ENCODE measurements at regions not wholly inside any gene's neighbourhood (a gene's known extent, or its start where the extent isn't known, plus 50 kb on each side); places are given as distances from the start of the nearest gene placed in this dataset.

DNA sequence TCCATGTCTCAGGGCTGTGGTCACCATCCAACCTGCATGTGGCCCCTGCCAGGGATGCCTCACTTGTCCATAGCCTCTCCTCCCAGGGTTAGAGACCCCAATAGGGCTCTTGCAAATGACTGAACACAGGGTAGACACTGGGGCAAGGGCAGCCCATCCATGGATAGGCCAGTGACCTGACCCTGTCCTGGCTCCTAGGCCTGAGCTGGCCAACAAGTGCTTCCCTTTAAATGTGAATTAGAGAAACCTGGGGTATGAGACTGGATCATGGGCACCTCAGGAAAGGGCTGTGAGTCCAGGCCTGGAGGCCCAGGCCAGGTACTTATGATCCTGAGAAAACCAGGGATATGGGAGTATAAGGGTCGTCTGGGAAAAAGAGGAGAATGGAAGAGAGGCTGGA lies 64.5 kb downstream of the COPS8 start:
- DNase-seq: no peak

DNA sequence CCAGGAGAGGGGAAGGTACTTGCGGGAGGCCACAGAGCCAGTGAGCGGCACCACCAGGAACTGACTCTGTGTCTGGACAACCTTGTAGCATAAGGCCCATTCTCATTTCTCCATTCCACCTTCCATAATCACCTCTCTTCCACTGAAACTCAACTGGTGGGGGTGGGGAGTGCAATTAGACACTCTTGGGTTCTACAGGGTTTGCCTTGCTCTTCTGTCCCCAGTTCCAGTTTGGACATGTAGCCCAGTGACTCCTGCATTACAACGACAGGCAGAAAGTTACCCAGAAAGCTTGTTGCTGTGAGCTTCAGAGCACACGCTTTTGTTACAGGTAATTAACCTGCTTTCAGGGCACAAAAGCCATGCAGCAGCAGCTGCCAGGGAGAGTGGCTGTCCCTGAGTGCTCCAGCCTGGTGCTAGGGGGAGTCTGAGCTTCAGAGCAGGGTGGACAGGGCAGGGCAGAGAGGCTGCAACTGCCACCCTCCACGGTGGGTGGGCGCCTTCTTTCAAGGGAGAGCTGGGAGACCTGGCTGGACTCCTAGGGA lies 65.2 kb downstream of the COPS8 start:
- DNase-seq: no peak

DNA sequence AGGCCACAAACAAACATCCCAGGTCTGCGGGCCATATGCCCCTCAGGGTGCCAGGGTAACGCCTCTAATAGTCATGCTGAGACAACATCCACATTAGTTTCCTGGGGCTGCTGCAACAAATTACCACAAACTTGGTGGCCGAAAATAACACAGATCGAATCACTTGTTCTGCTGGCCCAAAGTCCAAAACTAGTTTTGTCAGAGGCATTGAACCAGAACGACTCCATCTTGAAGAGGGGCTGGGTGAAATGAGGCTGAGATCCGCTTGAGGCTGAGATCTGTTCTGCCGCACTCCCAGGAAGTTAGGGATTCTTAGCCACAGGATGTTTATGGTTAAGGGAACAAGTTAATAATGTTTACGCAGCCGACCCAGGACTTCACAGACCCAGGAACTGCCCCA lies 66.7 kb downstream of the COPS8 start:
- DNase-seq: no peak

DNA sequence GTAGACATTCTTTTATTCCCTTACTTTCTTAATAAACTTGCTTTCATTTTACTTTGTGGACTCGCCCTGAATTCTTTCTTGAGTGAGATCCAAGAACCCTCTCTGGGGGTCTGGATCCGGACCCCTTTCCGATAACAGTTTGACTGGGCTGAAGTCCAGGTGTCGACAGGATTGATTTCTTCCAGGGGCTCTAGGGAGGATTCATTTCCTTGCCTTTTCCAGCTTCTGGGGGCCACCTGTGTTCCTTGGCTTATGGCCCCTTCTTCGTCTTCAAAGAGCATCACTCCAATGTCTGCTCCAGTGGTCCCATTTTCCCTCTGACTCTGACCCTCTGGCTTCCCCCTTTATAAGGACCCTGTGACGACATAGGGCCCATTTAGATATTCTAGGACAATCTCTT lies 67.5 kb downstream of the COPS8 start:
- DNase-seq: no peak

DNA sequence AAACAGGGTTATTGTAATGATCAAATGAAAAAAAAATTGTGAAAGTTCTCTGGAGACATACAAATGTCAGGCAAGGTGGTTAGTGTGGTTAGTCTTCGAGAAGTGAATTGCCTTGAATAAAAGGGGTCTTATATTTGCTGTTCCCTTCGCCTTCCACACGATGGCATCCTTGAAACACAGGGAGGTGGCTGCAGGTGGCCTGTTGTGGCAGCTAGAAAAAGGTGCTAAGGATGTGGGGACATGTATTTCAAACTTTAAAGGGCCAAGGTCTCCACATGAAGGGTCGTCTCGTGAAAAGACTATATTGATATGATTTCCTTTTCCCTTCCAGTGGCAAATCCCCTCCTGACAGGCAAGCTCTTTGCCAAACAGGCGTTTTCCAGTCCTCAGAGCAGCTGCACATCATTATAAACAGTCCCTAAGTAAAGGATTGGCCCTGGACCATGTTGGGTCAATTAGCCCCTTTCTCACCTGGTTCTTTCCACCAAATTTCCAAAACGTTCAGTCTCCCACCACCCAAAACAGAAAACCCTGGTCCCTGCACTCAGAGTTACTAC lies 68.5 kb downstream of the COPS8 start:
- DNase-seq: peak; percentile 22

DNA sequence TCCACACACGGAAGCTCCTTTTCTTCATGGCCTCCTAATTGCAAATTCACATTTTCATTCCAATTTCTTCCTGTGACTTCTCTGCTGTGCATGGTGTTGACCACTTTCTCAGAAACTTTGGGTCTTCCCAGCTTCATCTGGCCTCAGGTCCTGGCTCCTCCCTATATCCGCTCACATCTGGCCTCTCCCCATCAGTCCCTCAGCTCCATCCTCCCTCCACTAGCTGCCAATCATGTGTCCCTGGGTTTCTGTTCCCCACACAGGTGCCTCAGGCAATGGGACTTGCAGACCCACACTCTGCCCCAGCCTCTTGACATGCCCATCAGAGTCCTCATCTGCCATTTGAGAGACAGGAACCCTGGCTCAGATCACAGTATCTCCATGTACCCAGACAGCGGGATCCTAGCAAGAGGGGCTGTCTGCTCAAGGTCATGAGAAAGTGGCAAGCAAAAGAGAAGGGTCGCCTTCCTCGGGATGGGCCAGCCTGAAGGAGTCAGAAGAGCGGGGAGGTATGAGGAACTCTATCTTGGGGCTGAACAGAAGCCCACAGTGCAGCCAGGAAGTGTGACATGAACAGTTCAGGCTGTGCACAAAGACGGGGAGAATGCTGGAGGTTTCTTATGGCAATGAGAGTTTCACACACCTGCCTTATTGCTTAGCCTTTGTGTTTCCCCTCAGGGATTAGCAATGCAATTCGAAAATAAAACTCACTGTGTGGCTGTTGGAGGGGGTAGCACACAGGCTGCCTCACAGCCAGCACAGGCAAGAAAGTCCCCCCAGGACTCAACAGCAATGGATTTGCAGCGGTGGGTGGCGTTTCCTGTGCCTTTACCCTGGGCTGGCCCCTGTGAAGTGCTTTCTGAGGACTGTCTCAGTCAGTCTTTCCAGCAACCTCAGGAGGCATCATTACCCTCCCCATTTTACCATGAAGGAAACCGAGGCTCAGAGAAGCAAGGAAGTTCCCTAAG lies 69.5 kb downstream of the COPS8 start:
- DNase-seq: no peak

DNA sequence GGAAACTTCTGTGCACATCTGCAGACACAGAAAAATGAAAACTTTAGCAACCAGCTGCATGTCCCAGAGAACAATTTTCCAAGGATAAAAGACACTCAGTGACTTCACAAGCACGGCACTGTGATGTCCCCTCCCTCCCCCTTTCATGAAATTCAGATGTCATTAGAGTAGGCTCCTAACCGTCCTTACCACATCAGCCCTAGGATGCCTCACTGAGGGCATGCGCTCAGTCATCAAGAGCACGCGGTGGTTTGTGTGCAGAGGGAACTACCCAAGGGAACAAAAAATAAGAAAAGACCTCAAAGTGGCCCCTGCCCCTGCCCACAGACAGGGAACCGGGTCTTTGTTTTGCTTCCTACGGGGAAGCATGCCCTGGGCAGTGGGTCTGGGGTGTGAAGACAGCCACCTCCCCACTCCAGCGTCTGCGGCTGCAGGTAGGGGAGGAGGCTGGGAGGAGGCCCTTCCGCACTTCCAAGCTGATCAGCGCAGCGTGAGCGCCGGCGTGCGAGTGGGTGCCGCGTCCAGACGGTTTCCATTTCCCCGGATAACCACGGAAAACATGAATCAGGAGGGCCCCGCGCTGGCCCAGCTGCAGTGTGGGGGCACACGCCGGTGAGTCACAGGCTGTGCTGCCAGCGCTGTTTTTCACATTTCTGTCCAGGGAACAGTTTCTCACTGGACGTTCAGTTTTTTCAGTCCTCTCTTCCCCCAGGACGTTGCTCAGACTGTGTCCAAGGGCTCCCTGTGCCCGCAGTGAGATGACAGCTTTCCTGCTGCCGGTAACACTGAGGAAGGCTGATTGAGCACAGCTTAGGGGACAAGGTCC lies 70.6 kb downstream of the COPS8 start:
- DNase-seq: no peak

DNA sequence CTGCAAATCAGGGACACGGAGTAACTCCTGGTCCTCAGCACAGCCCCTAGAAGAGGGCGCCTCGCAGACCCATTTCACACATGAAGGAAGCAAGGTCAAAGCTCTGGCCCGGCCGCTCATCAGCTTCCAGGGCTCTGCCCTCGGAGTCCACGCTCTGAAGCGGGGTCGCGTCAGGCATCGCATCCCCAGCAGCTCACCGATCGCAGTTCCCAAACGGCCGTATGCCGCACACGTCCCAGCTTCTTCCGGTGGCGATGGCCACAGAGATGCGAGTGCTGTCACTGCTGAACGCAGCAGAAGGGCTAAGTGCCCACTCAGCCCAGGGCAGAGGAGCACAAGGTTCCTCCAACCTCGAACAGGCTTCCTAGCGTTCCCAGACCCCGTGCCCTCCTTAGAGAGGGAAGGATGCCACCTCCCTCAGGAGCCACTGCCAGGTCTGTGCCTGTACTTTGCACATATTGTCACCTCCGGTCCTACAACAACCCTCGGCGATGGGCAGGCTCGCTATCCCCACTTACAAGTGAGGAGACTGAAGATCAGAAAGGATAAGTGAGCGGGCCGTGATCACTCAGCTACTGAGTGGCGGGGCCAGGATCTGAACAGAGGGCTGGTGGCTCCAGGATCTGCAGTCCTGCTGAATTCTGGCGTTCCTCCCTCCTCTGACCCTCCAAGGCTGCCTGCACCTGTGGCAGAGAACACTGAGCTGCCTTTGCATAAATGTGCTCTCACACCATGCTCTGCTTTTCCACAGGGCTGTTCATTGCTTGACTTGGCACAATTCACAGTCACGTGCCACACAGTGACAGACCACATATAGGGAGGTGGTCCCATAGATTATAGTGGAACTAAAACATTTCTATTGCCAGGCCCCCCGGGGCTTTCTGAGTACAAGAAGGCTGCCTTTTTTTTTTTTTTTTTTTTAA lies 71.4 kb downstream of the COPS8 start:
- DNase-seq: no peak

DNA sequence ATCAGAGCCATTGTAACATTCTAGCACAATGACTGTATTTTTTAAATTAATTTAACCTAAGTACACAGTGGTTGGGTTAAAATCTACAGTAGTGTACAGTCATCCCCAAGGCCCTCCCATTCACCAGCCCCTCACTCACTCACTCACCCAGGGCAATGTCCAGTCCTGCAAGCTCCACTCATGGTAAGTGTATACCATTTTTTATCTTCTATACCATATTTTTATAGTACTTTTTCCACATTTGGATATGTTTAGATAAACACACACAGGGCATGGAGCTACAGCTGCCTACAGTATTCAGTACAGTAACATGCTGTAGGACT lies 72.1 kb downstream of the COPS8 start:
- no peak for DNase-seq

DNA sequence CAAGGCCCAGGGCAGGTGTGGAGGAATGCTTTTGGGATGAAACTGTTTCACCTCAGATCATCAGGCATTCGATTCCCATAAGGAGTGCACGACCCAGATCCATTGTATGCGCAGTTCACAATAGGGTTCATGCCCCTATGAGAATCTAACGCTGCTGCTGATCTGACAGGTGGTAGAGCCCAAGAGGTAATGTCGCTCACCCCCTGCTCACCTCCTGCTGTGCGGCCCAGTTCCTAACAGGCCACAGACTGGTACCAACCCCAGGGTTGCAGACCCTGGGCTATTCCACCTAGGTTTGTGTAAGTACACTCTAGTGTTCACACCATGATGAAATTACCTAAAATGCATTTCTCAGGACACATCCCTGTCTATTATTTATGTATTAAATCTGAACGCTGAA lies 72.5 kb downstream of the COPS8 start:
- DNase-seq: no peak

DNA sequence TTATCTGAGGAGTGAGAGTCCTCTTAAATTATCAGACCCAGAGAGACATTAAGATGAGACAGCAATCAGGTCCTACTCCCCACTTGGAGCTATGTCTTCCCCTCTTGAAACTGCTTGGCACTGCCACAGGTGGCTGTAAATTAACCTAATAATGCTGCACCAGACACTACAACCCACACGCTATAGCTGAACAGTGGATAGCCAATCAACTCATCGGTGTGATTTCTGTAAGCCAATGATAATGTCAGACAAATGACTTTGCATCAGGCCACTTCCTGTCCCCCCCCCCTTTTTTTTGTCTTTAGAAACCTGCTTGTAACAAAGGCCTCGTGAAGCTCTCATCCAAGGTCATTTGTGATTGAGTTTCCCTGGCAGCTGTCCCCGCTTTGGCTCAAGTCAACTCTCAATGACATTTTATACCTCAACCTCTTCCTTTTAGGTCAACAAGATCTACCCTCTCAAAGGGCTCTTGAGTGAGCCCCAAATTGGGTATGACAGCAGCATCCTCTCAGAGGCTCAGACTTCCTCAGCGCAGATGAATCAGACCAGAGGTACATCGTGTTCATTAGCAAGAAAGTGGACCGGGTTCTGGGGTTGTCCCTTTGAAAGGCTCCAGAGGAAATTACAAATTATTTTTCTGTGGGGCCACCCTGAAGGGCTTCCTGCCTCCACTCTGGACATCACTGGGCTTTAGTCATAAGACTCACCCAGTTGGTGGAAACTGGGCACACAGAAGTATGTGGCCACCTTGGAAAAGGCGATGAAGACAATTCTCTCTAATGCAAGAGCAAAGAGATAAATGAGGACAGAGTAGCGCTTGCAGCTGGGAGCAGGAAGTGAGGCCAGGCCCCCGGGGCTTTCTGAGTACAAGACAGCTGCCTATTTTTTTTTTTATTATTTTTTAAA lies 73.6 kb downstream of the COPS8 start:
- DNase-seq: no peak

DNA sequence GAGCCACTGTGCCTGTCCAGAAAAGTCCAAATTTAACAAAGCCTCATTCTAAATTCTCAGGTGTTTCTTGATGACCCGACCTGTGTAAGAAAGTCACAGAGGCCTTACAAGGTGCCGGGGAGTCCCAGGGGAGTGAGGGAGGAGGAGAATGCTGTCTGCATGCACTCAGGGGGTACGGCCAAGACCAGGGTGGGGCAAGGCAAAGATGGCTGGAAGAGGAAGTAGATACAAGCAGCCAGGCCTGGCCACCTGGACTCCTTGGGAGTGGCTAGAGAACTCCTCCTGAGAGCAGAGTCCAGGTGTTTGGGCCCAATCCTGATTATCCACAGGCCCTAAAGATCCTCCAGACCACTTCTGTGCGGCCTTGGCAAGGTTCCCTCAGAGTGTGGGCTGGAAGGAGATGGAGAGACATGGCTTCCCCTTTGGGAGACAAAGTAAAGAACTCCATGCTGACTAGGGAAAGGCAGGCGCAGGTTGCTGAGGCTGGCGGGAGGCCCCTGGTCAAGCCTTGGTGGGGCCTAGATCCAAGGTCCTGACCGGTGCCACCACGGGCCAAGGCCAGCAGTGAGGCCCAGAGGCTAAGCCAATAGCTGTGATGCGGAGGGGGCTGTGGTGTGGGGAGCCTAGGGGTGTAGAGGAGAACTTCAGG lies 74.7 kb downstream of the COPS8 start:
- no peak for DNase-seq

DNA sequence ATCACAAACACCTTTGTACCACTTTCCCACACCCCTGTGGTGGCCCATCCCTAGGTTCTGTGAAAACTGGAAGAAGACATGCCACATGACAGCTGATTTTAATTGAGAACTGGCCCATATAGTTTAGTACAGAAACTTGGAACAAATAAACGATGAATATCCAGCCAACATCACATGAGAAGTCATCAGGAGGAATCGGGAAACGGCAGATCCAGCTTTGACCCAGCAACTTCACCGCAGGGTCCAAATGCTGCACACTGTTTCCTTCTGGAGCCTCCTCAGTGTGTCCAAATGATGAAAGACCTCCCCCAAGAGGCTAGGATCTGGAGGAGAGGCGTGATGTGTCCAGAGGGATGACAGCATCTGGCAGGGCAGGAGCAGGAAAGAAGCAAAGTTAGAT lies 75.5 kb downstream of the COPS8 start:
- no peak for DNase-seq

DNA sequence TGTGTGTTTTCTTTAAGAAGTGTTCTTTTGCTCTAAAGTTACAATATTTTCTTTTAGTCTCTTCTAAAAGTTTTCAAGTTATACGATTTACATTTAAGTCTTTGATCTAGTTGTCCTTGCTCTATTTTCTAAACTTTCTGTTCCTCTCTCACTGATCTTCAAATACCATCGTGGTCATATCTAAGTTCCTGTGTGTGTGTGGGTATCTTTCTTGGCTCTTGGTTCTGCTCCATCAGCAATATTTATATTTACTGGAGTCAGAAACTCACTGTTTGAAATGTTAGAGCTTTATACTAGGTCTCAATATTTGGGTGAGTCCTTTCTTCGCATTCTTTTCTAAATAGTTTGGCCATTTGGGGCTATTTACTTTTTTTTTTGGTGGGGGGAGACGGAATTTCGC lies 77.3 kb downstream of the COPS8 start:
- no peak for DNase-seq

DNA sequence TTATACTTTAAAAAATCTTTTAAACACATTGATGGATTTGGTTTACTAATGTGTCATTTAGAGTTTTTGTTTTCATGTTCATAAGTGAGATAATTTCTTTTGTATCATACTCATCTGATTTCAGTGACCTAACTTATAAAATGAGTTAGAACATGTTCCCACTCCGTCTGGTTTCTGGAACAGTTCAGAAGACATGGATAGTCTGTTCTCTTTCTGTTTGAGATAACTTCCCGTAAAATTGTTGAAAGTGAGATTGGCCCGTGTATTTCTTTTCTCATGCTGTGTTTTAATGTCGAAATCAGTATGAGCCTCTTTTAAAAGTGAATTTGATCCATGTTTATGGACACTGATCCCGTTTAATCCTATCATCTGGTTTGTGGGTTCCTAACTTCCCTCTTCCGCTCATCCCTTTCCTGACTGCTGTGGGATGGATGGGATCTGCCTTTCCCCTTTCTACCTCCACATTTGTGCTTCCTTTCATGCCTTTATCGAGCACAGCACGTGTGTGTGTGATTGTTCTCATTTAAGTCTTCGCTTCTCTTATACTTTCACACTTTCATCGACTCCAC lies 78.9 kb downstream of the COPS8 start:
- DNase-seq: no peak

DNA sequence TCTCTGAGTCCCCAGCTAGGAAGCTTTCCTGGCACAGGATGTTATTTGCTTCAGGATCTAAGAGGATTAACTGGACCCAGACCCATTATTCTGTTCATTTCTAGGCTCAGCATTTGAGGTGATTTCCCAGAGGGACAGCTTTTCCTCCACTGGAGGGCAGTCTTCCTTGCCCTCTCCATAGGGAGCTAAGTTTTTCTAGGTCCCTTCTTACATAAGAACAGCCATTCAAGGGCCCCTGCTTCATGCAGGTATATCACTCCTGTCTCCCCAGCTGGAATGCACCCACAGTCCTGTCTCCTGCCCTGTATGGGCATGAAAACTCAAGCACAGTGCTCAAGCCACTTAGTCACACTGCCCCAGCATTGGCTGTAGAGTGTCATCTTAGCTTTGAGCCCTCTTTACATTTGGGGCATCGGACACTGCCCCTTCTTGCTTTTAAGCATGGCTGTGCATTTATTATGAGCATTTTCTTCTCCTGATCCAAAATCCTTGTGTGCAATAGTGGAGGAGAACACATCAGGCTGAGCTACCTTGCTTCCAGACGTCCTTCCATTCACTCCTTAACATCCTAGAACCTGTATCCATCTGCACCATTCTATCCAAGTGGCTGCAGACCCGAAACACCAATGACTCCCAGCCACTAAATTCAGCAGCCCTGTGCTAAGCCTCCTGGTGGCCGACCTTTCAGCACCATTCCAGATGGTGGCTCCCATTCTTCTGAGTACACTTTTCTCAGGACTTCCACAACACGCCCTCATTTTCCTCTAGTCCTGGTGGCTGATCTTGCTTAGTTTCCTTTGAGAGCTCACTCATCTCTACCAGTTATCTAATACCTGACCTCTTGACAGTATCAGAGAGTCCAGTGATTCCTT lies 80.0 kb downstream of the COPS8 start:
- no peak for DNase-seq

DNA sequence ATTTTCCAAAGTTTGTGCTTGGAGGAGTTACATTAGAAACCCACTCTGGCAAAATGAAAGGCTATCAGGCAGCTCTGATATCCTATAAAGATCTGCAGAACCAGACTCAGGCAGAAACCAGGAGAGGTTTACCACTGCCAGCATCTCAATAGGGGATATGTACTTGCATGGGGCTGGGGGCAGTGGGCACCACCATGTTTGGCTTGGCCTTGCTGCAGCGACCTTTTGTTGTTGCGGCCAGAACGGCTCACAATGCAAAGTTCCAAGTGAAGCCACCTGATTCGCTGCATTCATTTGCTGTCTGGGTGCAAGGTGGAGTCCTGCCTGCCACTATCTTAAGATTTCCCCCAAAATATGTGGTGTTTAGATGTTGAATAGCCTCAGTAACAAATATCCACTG lies 81.3 kb downstream of the COPS8 start:
- DNase-seq: no peak

DNA sequence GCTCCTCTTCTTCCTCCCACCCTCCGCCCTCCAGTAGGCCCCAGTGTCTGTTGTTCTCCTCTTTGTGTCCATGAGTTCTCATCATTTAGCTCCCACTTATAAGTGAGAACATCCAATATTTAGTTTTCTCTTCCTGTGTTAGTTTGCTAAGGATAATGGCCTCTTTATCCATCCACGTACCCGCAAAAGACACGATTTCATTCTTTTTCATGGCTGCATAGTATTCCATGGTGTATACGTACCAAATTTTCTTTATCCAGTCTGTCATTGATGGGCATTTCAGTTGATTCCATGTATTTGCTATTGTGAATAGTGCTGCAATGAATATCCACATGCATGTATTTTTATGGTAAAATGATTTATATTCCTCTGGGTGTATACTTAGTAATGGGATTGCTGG lies 82.2 kb downstream of the COPS8 start:
- no peak for DNase-seq

DNA sequence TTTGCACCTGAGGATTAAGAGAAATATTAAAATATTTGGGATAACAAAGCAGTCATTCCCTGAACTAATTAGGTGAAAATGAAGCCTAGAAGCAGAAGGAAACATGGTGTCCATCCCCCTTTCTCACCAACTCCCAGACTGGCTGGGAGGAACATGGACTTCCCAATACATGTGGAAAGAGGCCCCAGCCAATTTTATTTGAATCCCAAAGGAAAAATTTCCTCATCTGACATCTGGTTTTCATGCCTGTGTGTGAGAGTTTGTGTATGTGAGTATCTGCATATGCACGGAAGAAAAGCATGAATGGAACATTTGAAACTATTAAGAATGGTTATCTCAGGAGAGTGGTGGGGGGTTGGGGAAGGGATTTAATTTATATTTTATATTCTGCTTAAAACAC lies 84.3 kb downstream of the COPS8 start:
- DNase-seq: no peak

DNA sequence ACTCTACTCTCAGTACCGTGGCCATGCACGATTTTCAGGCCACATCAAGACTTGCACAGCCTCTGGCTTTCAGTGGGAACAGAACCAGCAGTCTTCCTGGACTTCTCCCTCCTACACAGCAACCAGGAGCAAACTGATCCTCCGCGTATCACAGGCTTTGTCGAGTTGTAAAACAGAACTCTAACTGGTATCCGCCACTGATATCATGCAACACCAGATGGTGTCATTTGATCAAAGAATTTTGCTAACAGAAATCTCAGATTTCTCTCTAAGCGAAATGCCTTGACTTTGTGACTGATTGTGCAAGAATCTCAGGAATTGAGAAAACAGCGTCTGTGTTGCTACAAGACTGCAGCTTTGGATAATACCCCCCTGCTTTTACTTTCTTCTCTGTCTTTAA lies 85.7 kb downstream of the COPS8 start:
- no peak for DNase-seq

Data from NCI-H748 treated with DMSO at 0.1 percent for 48 hours (cell line).